Psoas muscle (tissue), 7 donors: ENCODE measurements at regions not wholly inside any gene's neighbourhood (a gene's known extent, or its start where the extent isn't known, plus 50 kb on each side); places are given as distances from the start of the nearest gene placed in this dataset.

ENCODE experiments used
- ATAC-seq, 4 donors: fragments of 200-7000 bp; cut with Tn5 transposase; one replicate each; pipeline ENCODE4 v1.9.1; 2020; ENCODE audit warnings: moderate library complexity in 3 of 4, mild to moderate bottlenecking in 2 of 4
- DNase-seq, 2 donors: peaks; one replicate each; pipeline ENCODE4 v3.0.0-alpha.2; 2020
- H3K27ac ChIP-seq: fragments of 200-600 bp; one replicate; pipeline ENCODE4 v1.8.0; 2022
- H3K27me3 ChIP-seq, 3 donors: fragments of 200-600 bp in 1 of 3; one replicate each; pipeline versions ENCODE4 v1.6.1 to v1.8.0; 2013 to 2022; ENCODE audit warnings: low read length in 2 of 3, mild to moderate bottlenecking in 2 of 3, moderate library complexity in 1 of 3; ENCODE audit not compliant: insufficient read depth in 3 of 3
- H3K36me3 ChIP-seq, 2 donors: fragments of 200-600 bp in 1 of 2; one replicate each; pipeline versions ENCODE4 v1.6.1 to v1.8.0; 2013 to 2022; ENCODE audit warnings: low read depth in 1 of 2, mild to moderate bottlenecking in 1 of 2, moderate library complexity in 1 of 2; ENCODE audit not compliant: insufficient read depth in 1 of 2
- H3K4me1 ChIP-seq: fragments of 200-600 bp; one replicate; pipeline ENCODE4 v1.8.0; 2022
- H3K4me3 ChIP-seq: fragments of 200-600 bp; one replicate; pipeline ENCODE4 v1.8.0; 2022; ENCODE audit warnings: mild to moderate bottlenecking
- H3K9me3 ChIP-seq: fragments of 200-600 bp; one replicate; pipeline ENCODE4 v1.8.0; 2022
- CTCF ChIP-seq: fragments of 200-600 bp; IDR thresholded peaks from one replicate; pipeline ENCODE4 v1.8.0; 2022; ENCODE audit warnings: antibody characterized with exemption
- WGBS, 3 donors: extraction: QIAGEN DNeasy Blood & Tissue Kit; methylation state at CpG; one replicate each; pipeline versions ENCODE4 v1.1.6 to v1.1.7; 2013; 5-methylcytosine and 5-hydroxymethylcytosine counted together
- intact Hi-C, 2 donors: fragments of 100-400 bp; cut with DNase I; formaldehyde crosslinking; loops; one replicate each; pipeline versions ENCODE4 v1.11.0 to v1.14.2; 2022
- donor health status: healthy with polysubstance abuse.
- donor health status: DM: no; HTN: no; CAD: no; lungs with moderate emphysema.
- donor health status: Bipolar disorder and iron deficiency.
- donor health status: healthy.
- donor health status: DM: yes; HTN: yes; CAD: no.
- donor health status: DM: no; HTN: no; CAD: no.
- donor health status: DM: yes; HTN: yes; CAD: no.

GRCh38 chr14:66291756-66292155 lies 194.4 kb upstream of the CCDC196 start:
- no peaks in the 10 kb centered on the region for H3K27me3 ChIP-seq
- DNase-seq (no peak), ATAC-seq (no peak)
- no peaks in the 10 kb centered on the region for H3K9me3 ChIP-seq
- TF ChIP-seq CTCF, result no peak
- intact Hi-C loops, result no loop called here
- H3K36me3 ChIP-seq, result no peaks in the 10 kb centered on the region
- no peaks in the 10 kb centered on the region for H3K4me1 ChIP-seq
- H3K27ac ChIP-seq, result no peak overlapping the region
- no peak overlapping the region for H3K4me3 ChIP-seq

GRCh38 chr14:66293533-66294105 lies 192.6 kb upstream of the CCDC196 start:
- DNase-seq (no peak), ATAC-seq (no peak)
- Histone ChIP-seq H3K4me3 (no peak overlapping the region), H3K4me1 (no peaks in the 10 kb centered on the region), H3K27ac (no peak overlapping the region), H3K27me3 (no peaks in the 10 kb centered on the region), H3K36me3 (no peaks in the 10 kb centered on the region), H3K9me3 (no peaks in the 10 kb centered on the region)
- intact Hi-C loops, result no loop called here
- WGBS, 3 donors, result 36 to 63% (median 50%) methylated on average over 3 of the region's 3 CpGs
- no peak for TF ChIP-seq CTCF

- ATAC-seq (no peak), DNase-seq (no peak)
- intact Hi-C loops, result no loop called here
- no peak overlapping the region for H3K27ac ChIP-seq
- no peak overlapping the region for H3K4me3 ChIP-seq
- no peaks in the 10 kb centered on the region for H3K4me1 ChIP-seq
- no peaks in the 10 kb centered on the region for H3K36me3 ChIP-seq
- WGBS, 3 donors, result 35 to 51% (median 44%) methylated on average over 2 of the region's 2 CpGs
- no peaks in the 10 kb centered on the region for H3K9me3 ChIP-seq
- H3K27me3 ChIP-seq, result no peaks in the 10 kb centered on the region
- no peak for TF ChIP-seq CTCF
Measured at GRCh38 chr14:66295386-66295785, 190.8 kb upstream of the CCDC196 start.

- H3K4me3 ChIP-seq, result no peak overlapping the region
- no peak overlapping the region for H3K27ac ChIP-seq
- H3K9me3 ChIP-seq, result no peaks in the 10 kb centered on the region
- DNase-seq (no peak), ATAC-seq (no peak)
- TF ChIP-seq CTCF, result no peak
- no peaks in the 10 kb centered on the region for H3K27me3 ChIP-seq
- no peaks in the 10 kb centered on the region for H3K36me3 ChIP-seq
- H3K4me1 ChIP-seq, result no peaks in the 10 kb centered on the region
- intact Hi-C loops, result no loop called here
- WGBS, 3 donors, result 82 to 85% (median 82%) methylated on average over 3 of the region's 3 CpGs
Measured at GRCh38 chr14:66300886-66301285, 185.3 kb upstream of the CCDC196 start.

GRCh38 chr14:66306101-66306500 lies 180.1 kb upstream of the CCDC196 start:
- Histone ChIP-seq H3K36me3 (no peaks in the 10 kb centered on the region), H3K9me3 (no peaks in the 10 kb centered on the region), H3K4me1 (no peaks in the 10 kb centered on the region), H3K27me3 (no peaks in the 10 kb centered on the region), H3K27ac (no peak overlapping the region), H3K4me3 (no peak overlapping the region)
- no peak for ATAC-seq
- intact Hi-C loops, result no loop called here
- DNase-seq, result no peak
- no peak for TF ChIP-seq CTCF
